IPS DF 6.9 (cell line): ENCODE measurements at regions not wholly inside any gene's neighbourhood (a gene's known extent, or its start where the extent isn't known, plus 50 kb on each side); places are given as distances from the start of the nearest gene placed in this dataset.

Experiments
- DNase-seq: peaks from one replicate; pipeline ENCODE4 v3.0.0-alpha.2; 2013; ENCODE audit warnings: low read depth, low spot score
- H3K27ac ChIP-seq: one replicate; pipeline ENCODE4 v1.5.1; 2013; ENCODE audit warnings: low read length, control low read depth
- H3K27me3 ChIP-seq: 2 replicates; pipeline ENCODE4 v1.6.1; 2013; ENCODE audit warnings: mild to moderate bottlenecking, low read length; ENCODE audit not compliant: control insufficient read depth, insufficient read depth
- H3K36me3 ChIP-seq: 2 replicates; pipeline ENCODE4 v1.6.1; 2013; ENCODE audit warnings: low read length; ENCODE audit not compliant: control insufficient read depth, insufficient read depth
- H3K4me1 ChIP-seq: 2 replicates; pipeline ENCODE4 v1.6.1; 2013; ENCODE audit warnings: low read length; ENCODE audit not compliant: control insufficient read depth, insufficient read depth
- H3K4me3 ChIP-seq: 2 replicates; pipeline ENCODE4 v1.5.1; 2013; ENCODE audit warnings: mild to moderate bottlenecking, low read length
- H3K9me3 ChIP-seq: 2 replicates; pipeline ENCODE4 v1.6.1; 2013; ENCODE audit warnings: low read length, inconsistent platforms; ENCODE audit not compliant: control insufficient read depth, insufficient read depth
- WGBS: extraction: QIAGEN DNeasy Blood & Tissue Kit; methylation state at CpG from one replicate; pipeline ENCODE4 v1.1.7; 2013; ENCODE audit warnings: mixed read lengths, missing lambda C conversion rate; ENCODE audit not compliant: insufficient read length, insufficient coverage; 5-methylcytosine and 5-hydroxymethylcytosine counted together

- no peaks in the 10 kb centered on the region for H3K4me1 ChIP-seq
- H3K36me3 ChIP-seq: no peaks in the 10 kb centered on the region
- H3K27ac ChIP-seq: no peak overlapping the region
- no peak for DNase-seq
- no peaks in the 10 kb centered on the region for H3K9me3 ChIP-seq
- H3K4me3 ChIP-seq: no peak overlapping the region
- WGBS: no CpG with 5 or more reads among the region's 2 CpGs
- H3K27me3 ChIP-seq: no peaks in the 10 kb centered on the region
These were observed 247.1 kb upstream of the PRR16 start for GRCh38 chr5:120217001-120217400.

- H3K36me3 ChIP-seq: no peaks in the 10 kb centered on the region
- no peak overlapping the region for H3K27ac ChIP-seq
- DNase-seq: no peak
- H3K9me3 ChIP-seq: no peaks in the 10 kb centered on the region
- no peaks in the 10 kb centered on the region for H3K27me3 ChIP-seq
- no CpG with 5 or more reads among the region's 3 CpGs for WGBS
- no peak overlapping the region for H3K4me3 ChIP-seq
- no peaks in the 10 kb centered on the region for H3K4me1 ChIP-seq
These were observed 244.1 kb upstream of the PRR16 start for GRCh38 chr5:120219988-120220387.

- WGBS: no CpG with 5 or more reads among the region's 2 CpGs
- Histone ChIP-seq H3K4me1 (no peaks in the 10 kb centered on the region), H3K4me3 (no peak overlapping the region), H3K27me3 (no peaks in the 10 kb centered on the region), H3K27ac (no peak overlapping the region), H3K9me3 (no peaks in the 10 kb centered on the region), H3K36me3 (no peaks in the 10 kb centered on the region)
- DNase-seq: no peak
These were observed 238.6 kb upstream of the PRR16 start for GRCh38 chr5:120225524-120225923.

GRCh38 chr5:120228262-120229031 lies 235.7 kb upstream of the PRR16 start:
- H3K27me3 ChIP-seq: no peaks in the 10 kb centered on the region
- no peaks in the 10 kb centered on the region for H3K36me3 ChIP-seq
- no CpG with 5 or more reads among the region's 10 CpGs for WGBS
- peak; percentile 29 for DNase-seq
- H3K27ac ChIP-seq: no peak overlapping the region
- H3K4me3 ChIP-seq: no peak overlapping the region
- H3K4me1 ChIP-seq: no peaks in the 10 kb centered on the region
- H3K9me3 ChIP-seq: no peaks in the 10 kb centered on the region

- no peak for DNase-seq
- Histone ChIP-seq H3K27me3 (no peaks in the 10 kb centered on the region), H3K9me3 (no peaks in the 10 kb centered on the region), H3K27ac (no peak overlapping the region), H3K4me3 (no peak overlapping the region), H3K4me1 (no peaks in the 10 kb centered on the region), H3K36me3 (no peaks in the 10 kb centered on the region)
- no CpG with 5 or more reads among the region's 1 CpG for WGBS
These were observed 235.1 kb upstream of the PRR16 start for GRCh38 chr5:120229036-120229435.

GRCh38 chr5:120231563-120231962 lies 232.5 kb upstream of the PRR16 start:
- H3K27ac ChIP-seq: no peak overlapping the region
- no CpG with 5 or more reads among the region's 1 CpG for WGBS
- no peak overlapping the region for H3K4me3 ChIP-seq
- H3K27me3 ChIP-seq: no peaks in the 10 kb centered on the region
- no peak for DNase-seq
- H3K9me3 ChIP-seq: no peaks in the 10 kb centered on the region
- H3K4me1 ChIP-seq: no peaks in the 10 kb centered on the region
- H3K36me3 ChIP-seq: no peaks in the 10 kb centered on the region

DNA sequence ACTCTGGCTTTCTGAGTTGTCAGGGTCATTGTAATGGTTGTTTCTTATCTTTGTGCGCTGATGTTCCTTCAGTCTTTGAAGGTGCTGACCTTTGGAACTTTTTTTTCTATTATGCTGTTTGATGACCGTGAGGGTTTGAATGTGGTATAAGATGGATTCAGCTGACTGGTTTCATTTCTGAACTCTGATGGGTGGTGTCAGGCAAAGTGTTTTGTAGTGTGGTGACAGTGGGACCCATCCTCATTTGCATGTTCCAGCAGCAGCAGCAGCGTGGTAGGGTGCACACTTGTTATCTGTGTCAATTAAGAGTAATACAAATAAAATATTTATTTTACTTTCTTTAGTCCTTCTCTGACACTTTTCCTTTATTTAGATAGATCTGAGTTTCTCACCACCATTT lies 227.7 kb upstream of the PRR16 start:
- H3K4me3 ChIP-seq: no peak overlapping the region
- no peak overlapping the region for H3K27ac ChIP-seq
- DNase-seq: no peak
- no peaks in the 10 kb centered on the region for H3K9me3 ChIP-seq
- H3K4me1 ChIP-seq: no peaks in the 10 kb centered on the region
- H3K27me3 ChIP-seq: no peaks in the 10 kb centered on the region
- H3K36me3 ChIP-seq: no peaks in the 10 kb centered on the region
- WGBS: no CpG with 5 or more reads among the region's 3 CpGs

DNA sequence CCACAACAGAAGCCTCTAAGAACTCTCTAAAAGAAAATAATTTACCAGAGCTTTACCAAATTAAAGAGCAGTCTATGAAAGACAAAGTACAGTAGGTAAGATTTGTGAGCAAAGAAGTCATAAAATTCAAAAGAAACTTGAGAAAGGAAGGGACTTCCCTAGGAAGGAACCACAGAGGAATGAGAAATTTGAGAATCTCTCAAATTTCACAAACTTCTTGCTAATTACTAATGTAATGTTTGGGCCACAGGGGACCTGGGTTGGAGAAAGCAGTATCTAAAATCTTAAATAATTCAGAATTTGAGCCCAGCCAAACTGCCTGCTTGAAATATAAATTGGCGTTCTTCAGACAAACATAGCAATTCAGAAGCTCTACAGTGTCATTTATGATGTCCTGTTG lies 225.0 kb upstream of the PRR16 start:
- Histone ChIP-seq H3K36me3 (no peaks in the 10 kb centered on the region), H3K27me3 (no peaks in the 10 kb centered on the region), H3K4me3 (no peak overlapping the region), H3K4me1 (no peaks in the 10 kb centered on the region), H3K27ac (no peak overlapping the region), H3K9me3 (no peaks in the 10 kb centered on the region)
- no CpG with 5 or more reads among the region's 1 CpG for WGBS
- DNase-seq: no peak

GRCh38 chr5:120240706-120241105 lies 223.4 kb upstream of the PRR16 start:
- H3K4me1 ChIP-seq: no peaks in the 10 kb centered on the region
- H3K27me3 ChIP-seq: no peaks in the 10 kb centered on the region
- no peaks in the 10 kb centered on the region for H3K9me3 ChIP-seq
- no peak for DNase-seq
- H3K36me3 ChIP-seq: no peaks in the 10 kb centered on the region
- no peak overlapping the region for H3K27ac ChIP-seq
- no peak overlapping the region for H3K4me3 ChIP-seq

- Histone ChIP-seq H3K36me3 (no peaks in the 10 kb centered on the region), H3K9me3 (no peaks in the 10 kb centered on the region), H3K4me3 (no peak overlapping the region), H3K4me1 (no peaks in the 10 kb centered on the region), H3K27me3 (no peaks in the 10 kb centered on the region), H3K27ac (no peak overlapping the region)
- DNase-seq: no peak
- WGBS: no CpG with 5 or more reads among the region's 1 CpG
These were observed 222.7 kb upstream of the PRR16 start for GRCh38 chr5:120241400-120241799.

DNA sequence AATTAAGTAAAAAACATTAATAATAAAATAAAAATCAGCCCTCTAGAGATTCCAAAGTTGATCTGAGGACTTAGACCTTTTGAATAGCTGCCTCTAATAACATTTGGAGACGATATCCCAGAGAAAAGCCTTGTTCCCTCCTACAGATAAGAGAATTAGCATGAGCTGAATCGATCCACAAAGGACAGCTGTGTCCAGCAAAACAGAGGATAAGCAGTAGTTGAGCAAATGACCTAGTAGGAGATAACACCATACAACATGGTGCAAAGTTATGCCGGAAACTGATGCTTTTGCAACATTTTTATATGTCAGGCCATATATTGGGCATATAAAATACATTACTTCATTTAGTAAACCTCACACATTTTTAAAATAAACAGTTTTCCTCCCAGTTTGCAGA lies 212.2 kb upstream of the PRR16 start:
- H3K36me3 ChIP-seq: no peaks in the 10 kb centered on the region
- no peak overlapping the region for H3K4me3 ChIP-seq
- DNase-seq: no peak
- no peaks in the 10 kb centered on the region for H3K4me1 ChIP-seq
- H3K27me3 ChIP-seq: no peaks in the 10 kb centered on the region
- H3K27ac ChIP-seq: no peak overlapping the region
- WGBS: no CpG with 5 or more reads among the region's 3 CpGs
- no peaks in the 10 kb centered on the region for H3K9me3 ChIP-seq
